ENCODE measurements at regions not wholly inside any gene's neighbourhood (a gene's known extent, or its start where the extent isn't known, plus 50 kb on each side); places are given as distances from the start of the nearest gene placed in this dataset.
A peak's percentile ranks its signal among the peaks of the same experiment; 100 is the strongest.

DNA sequence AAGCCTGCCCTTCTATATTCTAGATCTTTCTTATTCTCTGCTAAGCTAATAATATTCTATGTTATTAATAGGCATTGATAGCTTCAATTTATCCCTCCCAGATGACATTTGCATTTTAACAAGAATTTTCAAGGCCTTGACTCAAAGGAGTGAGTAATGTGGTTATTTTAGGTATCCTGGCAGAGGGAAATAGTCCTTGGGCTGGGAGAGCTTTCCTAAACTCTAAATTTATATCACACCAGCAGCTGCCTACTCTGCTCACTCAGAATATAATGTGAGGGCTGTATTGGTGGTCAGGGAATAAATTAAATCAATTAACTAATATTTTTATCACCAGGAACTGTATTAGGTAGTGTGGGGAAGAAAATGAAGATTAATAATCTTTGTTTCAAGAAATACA lies 74.8 kb upstream of the ADAM23 start:
- FAIRE-seq, result no peak

- no peak for FAIRE-seq
Observed at GRCh38 chr2:206368933-206369569, 74.3 kb upstream of the ADAM23 start.

DNA sequence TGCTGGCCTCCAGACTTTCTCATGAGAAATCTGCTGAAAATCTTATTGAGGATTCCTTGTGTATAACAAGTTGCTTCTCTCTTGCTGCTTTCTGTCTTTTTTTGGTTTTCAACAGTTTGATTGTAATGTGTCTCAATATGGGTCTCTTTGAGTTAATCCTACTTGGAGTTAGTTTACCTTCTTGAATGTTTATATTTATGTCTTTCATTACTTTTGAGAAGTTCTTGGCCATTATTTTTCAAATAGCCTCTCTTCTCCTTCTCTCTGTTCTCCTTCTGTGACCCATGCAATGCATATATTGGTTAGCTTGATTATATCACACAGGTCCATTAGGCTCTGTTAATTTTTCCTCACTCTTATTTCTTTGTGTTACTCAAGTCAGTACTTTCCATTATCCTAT lies 67.4 kb upstream of the ADAM23 start:
- no peak for FAIRE-seq

GRCh38 chr2:206378835-206379234 lies 64.5 kb upstream of the ADAM23 start:
- no peak for FAIRE-seq

DNA sequence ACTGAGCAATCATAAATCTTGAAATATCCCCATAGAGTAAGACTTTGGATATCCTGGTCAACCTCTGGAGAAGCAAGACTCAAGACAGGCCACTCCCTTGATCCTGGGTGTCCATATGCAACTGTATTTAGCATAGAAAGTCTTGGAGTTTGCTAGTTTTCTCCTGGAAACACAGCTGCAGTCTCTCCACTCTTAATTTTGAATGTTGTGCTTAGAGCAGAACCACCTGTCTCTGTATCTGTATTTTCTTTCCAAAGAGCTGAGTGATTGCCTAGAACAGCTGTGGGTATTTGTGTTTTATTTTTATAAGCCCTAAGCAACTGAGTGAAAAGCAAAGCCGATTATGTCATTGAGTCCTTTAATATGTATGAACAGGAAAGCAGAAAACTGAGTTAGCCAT lies 64.1 kb upstream of the ADAM23 start:
- no peak for FAIRE-seq

- no peak for FAIRE-seq
Observed at GRCh38 chr2:206379886-206380285, 63.4 kb upstream of the ADAM23 start.

GRCh38 chr2:206381881-206382280 lies 61.5 kb upstream of the ADAM23 start:
- no peak for FAIRE-seq

DNA sequence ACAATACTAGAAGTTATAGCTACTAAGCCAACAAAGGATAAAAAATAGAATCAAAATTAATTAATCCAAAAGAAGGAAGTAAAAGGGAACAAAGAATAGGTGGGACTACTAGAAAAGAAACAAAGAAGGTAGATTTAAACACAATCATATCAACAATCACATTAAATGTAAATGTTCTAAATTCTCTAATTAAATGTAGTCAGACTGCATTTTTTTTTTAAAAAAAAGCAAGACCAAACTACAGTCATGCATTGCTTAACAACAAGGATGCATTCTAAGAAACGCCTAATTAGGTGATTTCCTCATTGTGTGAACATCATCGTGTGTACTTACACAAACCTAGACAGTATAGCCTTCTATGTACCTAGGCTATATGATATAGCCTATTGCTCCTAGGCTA lies 59.7 kb upstream of the ADAM23 start:
- FAIRE-seq, result no peak

- no peak for FAIRE-seq
Observed at GRCh38 chr2:206387808-206388207, 55.5 kb upstream of the ADAM23 start.

GRCh38 chr2:206388698-206389097 lies 54.6 kb upstream of the ADAM23 start:
- FAIRE-seq, result no peak

GRCh38 chr2:206389164-206389563 lies 54.2 kb upstream of the ADAM23 start:
- FAIRE-seq, result no peak

- FAIRE-seq, result no peak
Observed at GRCh38 chr2:206390181-206390580, 53.2 kb upstream of the ADAM23 start.

- peak; percentile 56 for FAIRE-seq
Observed at GRCh38 chr2:206392118-206392517, 51.2 kb upstream of the ADAM23 start.
